Endothelial cell of umbilical vein (primary cell): ENCODE measurements at regions not wholly inside any gene's neighbourhood (a gene's known extent, or its start where the extent isn't known, plus 50 kb on each side); places are given as distances from the start of the nearest gene placed in this dataset.

Experiments used
- BruUV-seq: library from RNA; stranded (reverse); fragments of 400-500 nt; replicated peaks from 2 replicates; lab custom pipeline; 2021; lab: Mats Ljungman, UMichigan
- CTCF ChIA-PET: fragments of 300-600, 350-600 bp; sonication (Branson Sonifier 250); formaldehyde crosslinking; loops from one replicate; lab custom pipeline; 2021; ENCODE audit warnings: antibody characterized with exemption, inconsistent platforms; lab: Charles Lee
- POLR2A ChIA-PET: fragments of 300-600, 350-600 bp; sonication (Branson Sonifier 250); formaldehyde crosslinking; loops from one replicate; lab custom pipeline; 2021; ENCODE audit warnings: antibody characterized with exemption, inconsistent platforms; lab: Charles Lee
- DNase-seq: peaks from one replicate; pipeline ENCODE4 v3.0.0-alpha.2; 2011; ENCODE audit warnings: low read depth, low spot score
- FAIRE-seq: peaks from 2 replicates; lab custom pipeline; 2011; peaks lifted over from hg19 to GRCh38; lab: Jason Lieb, UNC
- H2AFZ ChIP-seq: 2 replicates; pipeline ENCODE4 v1.6.0; 2012; ENCODE audit warnings: low read depth, low read length, control low read depth, inconsistent platforms
- H3K27ac ChIP-seq: 2 replicates; pipeline ENCODE4 v1.5.1; 2011; ENCODE audit warnings: low read depth, mild to moderate bottlenecking, control low read depth, low read length, moderate library complexity; ENCODE audit not compliant: insufficient read depth
- H3K27me3 ChIP-seq, 2 experiments: 2 replicates each; pipeline versions ENCODE4 v1.6.0 to v1.6.1; 2011; ENCODE audit warnings: low read length in 2 of 2, mixed read lengths in 1 of 2; ENCODE audit not compliant: control insufficient read depth in 2 of 2, insufficient read depth in 2 of 2
- H3K36me3 ChIP-seq, 2 experiments: 2 replicates in 1 of 2; 3 replicates in 1 of 2; pipeline ENCODE4 v1.5.1; 2011; ENCODE audit warnings: low read length in 2 of 2, mild to moderate bottlenecking in 1 of 2, moderate library complexity in 1 of 2; ENCODE audit not compliant: control insufficient read depth in 2 of 2, insufficient read depth in 2 of 2; ENCODE audit errors: extremely low read depth in 1 of 2
- H3K4me1 ChIP-seq: 3 replicates; pipeline ENCODE4 v1.5.1; 2011; ENCODE audit warnings: mild to moderate bottlenecking, low read length; ENCODE audit not compliant: control insufficient read depth, insufficient read depth; ENCODE audit errors: extremely low read depth
- H3K4me2 ChIP-seq: 2 replicates; pipeline ENCODE4 v1.6.1; 2011; ENCODE audit warnings: low read length, control low read depth, mixed read lengths; ENCODE audit not compliant: insufficient read depth
- H3K4me3 ChIP-seq, 3 experiments: fragments of 200-600 bp in 1 of 3; sonication (generic), shearing (Covaris generic) in 1 of 3; replicated peaks in 1 of 3; 2 replicates each; pipeline ENCODE4 v1.5.1; 2011 to 2016; ENCODE audit warnings: control low read depth in 3 of 3, low read length in 3 of 3, mild to moderate bottlenecking in 2 of 3, inconsistent platforms in 1 of 3, low read depth in 1 of 3, moderate library complexity in 1 of 3; ENCODE audit not compliant: insufficient read depth in 1 of 3
- H3K79me2 ChIP-seq: 2 replicates; pipeline ENCODE4 v1.6.0; 2012; ENCODE audit warnings: low read length, inconsistent platforms; ENCODE audit not compliant: control insufficient read depth, insufficient read depth
- H3K9ac ChIP-seq: replicated peaks from 2 replicates; pipeline ENCODE3; 2011; ENCODE audit warnings: low read length, control low read depth; ENCODE audit not compliant: insufficient read depth; ENCODE audit errors: extremely low read depth
- H3K9me1 ChIP-seq: replicated peaks from 3 replicates; pipeline ENCODE4 v1.6.0; 2011; ENCODE audit warnings: mild to moderate bottlenecking, low read length; ENCODE audit not compliant: control insufficient read depth, insufficient read depth; ENCODE audit errors: extremely low read depth
- H3K9me3 ChIP-seq: replicated peaks from 2 replicates; pipeline ENCODE4 v1.5.1; 2012; ENCODE audit warnings: low read length, inconsistent platforms; ENCODE audit not compliant: control insufficient read depth, insufficient read depth
- H4K20me1 ChIP-seq: replicated peaks from 2 replicates; pipeline ENCODE3; 2011; ENCODE audit warnings: mild to moderate bottlenecking, low read length; ENCODE audit not compliant: control insufficient read depth, insufficient read depth; ENCODE audit errors: extremely low read depth
- CTCF ChIP-seq, 2 donors: IDR thresholded peaks; 1 replicate in 1 of 2; 2 replicates in 1 of 2; pipeline ENCODE4 v1.5.1; 2011; ENCODE audit warnings: low read length in 2 of 2, mild to moderate bottlenecking in 2 of 2, moderate library complexity in 2 of 2, control low read depth in 1 of 2, inconsistent platforms in 1 of 2, low read depth in 1 of 2; ENCODE audit not compliant: insufficient read depth in 1 of 2; ENCODE audit errors: extremely low read depth in 1 of 2
- EZH2 ChIP-seq: IDR thresholded peaks from 2 replicates; pipeline ENCODE4 v1.6.1; 2012; ENCODE audit warnings: borderline replicate concordance, low read depth, mild to moderate bottlenecking, moderate library complexity, low read length, inconsistent platforms; ENCODE audit not compliant: severe bottlenecking
- FOS ChIP-seq: IDR thresholded peaks from 2 replicates; pipeline ENCODE4 v1.6.1; 2011; ENCODE audit warnings: mild to moderate bottlenecking, low read length, moderate library complexity, borderline replicate concordance; ENCODE audit not compliant: insufficient read depth
- GATA2 ChIP-seq: IDR thresholded peaks from 2 replicates; pipeline ENCODE4 v1.7.0; 2011; ENCODE audit warnings: low read depth, mild to moderate bottlenecking, moderate library complexity, mixed read lengths, low read length; ENCODE audit not compliant: insufficient read length, insufficient read depth
- JUN ChIP-seq: IDR thresholded peaks from 2 replicates; pipeline ENCODE4 v1.6.1; 2011; ENCODE audit warnings: borderline replicate concordance, low read depth; ENCODE audit not compliant: insufficient read length, insufficient read depth
- MAX ChIP-seq: IDR thresholded peaks from 2 replicates; pipeline ENCODE4 v1.6.1; 2011; ENCODE audit not compliant: insufficient read depth, insufficient read length
- MYC ChIP-seq: IDR thresholded peaks from one replicate; pipeline ENCODE4 v1.6.1; 2011; ENCODE audit warnings: mild to moderate bottlenecking, low read depth, low read length
- POLR2A ChIP-seq: IDR thresholded peaks from 2 replicates; pipeline ENCODE4 v1.6.1; 2012; ENCODE audit warnings: low read depth, mild to moderate bottlenecking, control low read depth, low read length
- POLR2AphosphoS5 ChIP-seq: IDR thresholded peaks from 2 replicates; pipeline ENCODE4 v1.6.1; 2012; ENCODE audit warnings: low read depth, mild to moderate bottlenecking, control low read depth, low read length, moderate library complexity; ENCODE audit not compliant: insufficient read depth
- dilution Hi-C: fragments of 300-500 bp; cut with MboI; formaldehyde crosslinking; loops from one replicate; pipeline ENCODE4 v1.15.0; 2019; ENCODE audit warnings: low sequenced_read_pairs; ENCODE audit not compliant: extremely low pct_ligation_motif_present
- intact Hi-C: fragments of 100-400 bp; cut with micrococcal nuclease; formaldehyde crosslinking; loops from one replicate; pipeline ENCODE4 v1.10.0; 2022

- FAIRE-seq: no peak
- no peak for DNase-seq
- dilution Hi-C loops: no loop called here
- Histone ChIP-seq H3K9me3 (no peaks in the 10 kb centered on the region), H3K4me2 (no peak overlapping the region), H3K4me3 (no peak overlapping the region), H3K36me3 (no peaks in the 10 kb centered on the region), H3K79me2 (no peaks in the 10 kb centered on the region), H3K27me3 (no peaks in the 10 kb centered on the region), H3K9ac (no peak overlapping the region), H3K9me1 (no peaks in the 10 kb centered on the region), H3K27ac (no peak overlapping the region), H4K20me1 (no peaks in the 10 kb centered on the region), H2AFZ (no peak overlapping the region), H3K4me1 (no peaks in the 10 kb centered on the region)
- TF ChIP-seq FOS: no peak
- TF ChIP-seq MYC: no peak
- no peak for TF ChIP-seq CTCF (IDR thresholded peaks at IDR 0.05; ENCODE audit: extremely low read depth in 1 of 2, insufficient read depth in 1 of 2, low read depth in 1 of 2, low read length in 2 of 2)
- no peak for TF ChIP-seq EZH2
- TF ChIP-seq GATA2: no peak
- no peak for TF ChIP-seq POLR2AphosphoS5
- no peak for TF ChIP-seq POLR2A
- no peak for TF ChIP-seq JUN
- TF ChIP-seq MAX: no peak
- POLR2A ChIA-PET: no interaction called here
- intact Hi-C loops: no loop called here
- BruUV-seq: no TSS peak
- CTCF ChIA-PET: no interaction called here
Measured at GRCh38 chr2:66301022-66301766, 133.7 kb upstream of the MEIS1 start.
